ENCODE measurements at regions not wholly inside any gene's neighbourhood (a gene's known extent, or its start where the extent isn't known, plus 50 kb on each side); places are given as distances from the start of the nearest gene placed in this dataset.

DNA sequence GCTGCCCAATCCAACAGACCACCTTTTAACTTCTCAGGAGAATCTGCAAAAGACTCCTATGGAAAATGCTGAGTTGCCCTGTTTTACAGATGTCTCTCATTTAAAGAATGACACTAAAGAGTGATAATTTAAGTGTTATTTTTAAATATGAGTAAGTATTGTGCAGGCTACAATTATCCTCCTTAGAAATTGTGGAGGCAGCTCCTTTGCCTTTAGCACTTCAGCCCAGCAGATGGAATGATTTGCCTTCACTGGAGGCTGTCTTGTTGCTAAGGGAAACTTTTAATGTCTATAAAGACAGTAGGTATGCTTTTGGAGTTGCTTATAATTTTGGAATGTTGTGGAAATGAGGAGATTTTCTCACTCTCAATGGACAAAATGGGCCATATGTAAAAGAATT lies 1345.5 kb downstream of the NCAM2 start:
- no peak overlapping the region for H3K27ac ChIP-seq
- TF ChIP-seq, protein P1, sequence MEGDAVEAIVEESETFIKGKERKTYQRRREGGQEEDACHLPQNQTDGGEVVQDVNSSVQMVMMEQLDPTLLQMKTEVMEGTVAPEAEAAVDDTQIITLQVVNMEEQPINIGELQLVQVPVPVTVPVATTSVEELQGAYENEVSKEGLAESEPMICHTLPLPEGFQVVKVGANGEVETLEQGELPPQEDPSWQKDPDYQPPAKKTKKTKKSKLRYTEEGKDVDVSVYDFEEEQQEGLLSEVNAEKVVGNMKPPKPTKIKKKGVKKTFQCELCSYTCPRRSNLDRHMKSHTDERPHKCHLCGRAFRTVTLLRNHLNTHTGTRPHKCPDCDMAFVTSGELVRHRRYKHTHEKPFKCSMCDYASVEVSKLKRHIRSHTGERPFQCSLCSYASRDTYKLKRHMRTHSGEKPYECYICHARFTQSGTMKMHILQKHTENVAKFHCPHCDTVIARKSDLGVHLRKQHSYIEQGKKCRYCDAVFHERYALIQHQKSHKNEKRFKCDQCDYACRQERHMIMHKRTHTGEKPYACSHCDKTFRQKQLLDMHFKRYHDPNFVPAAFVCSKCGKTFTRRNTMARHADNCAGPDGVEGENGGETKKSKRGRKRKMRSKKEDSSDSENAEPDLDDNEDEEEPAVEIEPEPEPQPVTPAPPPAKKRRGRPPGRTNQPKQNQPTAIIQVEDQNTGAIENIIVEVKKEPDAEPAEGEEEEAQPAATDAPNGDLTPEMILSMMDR (IDR thresholded peaks at IDR 0.05): no peak
- no peak for TF ChIP-seq POLR2A (IDR thresholded peaks at IDR 0.05)
- DNase-seq: no peak
- H3K4me1 ChIP-seq: no peaks in the 10 kb centered on the region
- peaks cover 0 to 4% (median 0%) of the 10 kb centered on the region in 4 donors for H3K9me3 ChIP-seq
- no peaks in the 10 kb centered on the region for H3K27me3 ChIP-seq
- no peak overlapping the region for H3K4me3 ChIP-seq
- no peaks in the 10 kb centered on the region for H3K36me3 ChIP-seq

DNA sequence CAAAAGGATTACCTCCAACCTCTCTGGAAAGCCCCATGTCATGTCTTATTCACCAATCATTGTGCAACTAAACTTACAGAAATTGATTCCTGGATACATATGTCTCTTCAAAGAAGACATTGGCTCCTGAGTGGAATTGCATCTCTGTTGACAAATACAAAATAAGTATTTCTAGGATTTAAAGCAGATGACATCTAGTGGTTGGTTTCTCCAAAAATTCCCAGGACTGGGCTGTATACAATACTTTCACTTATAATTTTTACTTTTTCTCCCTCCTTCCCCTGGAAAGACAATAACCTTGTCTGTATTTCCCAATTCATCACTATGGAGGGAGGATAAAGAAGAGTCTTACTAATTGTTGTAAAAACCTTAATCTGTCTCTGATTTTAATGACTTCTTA lies 1347.4 kb downstream of the NCAM2 start:
- DNase-seq: no peak
- TF ChIP-seq, protein P1 (IDR thresholded peaks at IDR 0.05): no peak
- TF ChIP-seq POLR2A (IDR thresholded peaks at IDR 0.05): no peak

DNA sequence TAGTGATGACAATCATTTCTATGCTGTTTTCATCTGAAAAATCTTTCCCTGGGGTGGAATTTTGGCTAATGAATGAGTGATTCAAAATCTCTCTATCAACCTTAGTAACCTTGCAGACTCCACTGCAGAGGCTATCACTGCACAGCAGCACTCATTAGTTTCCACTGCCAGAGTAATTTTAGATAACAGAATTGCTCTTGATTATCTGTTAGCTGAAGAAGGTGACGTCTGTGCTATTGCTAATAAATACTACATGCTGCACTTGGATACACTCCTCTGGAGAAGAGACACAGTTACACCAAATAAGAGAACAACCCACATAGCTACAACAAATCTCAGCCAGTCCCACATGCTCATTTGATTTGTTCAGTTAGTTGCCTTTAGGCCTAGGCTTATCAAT lies 1348.4 kb downstream of the NCAM2 start:
- Histone ChIP-seq H3K27ac (no peak overlapping the region), H3K27me3 (no peaks in the 10 kb centered on the region), H3K4me1 (no peaks in the 10 kb centered on the region), H3K9me3 (no peaks in the 10 kb centered on the region), H3K4me3 (no peak overlapping the region), H3K36me3 (no peaks in the 10 kb centered on the region)
- no peak for DNase-seq
- no peak for TF ChIP-seq POLR2A (IDR thresholded peaks at IDR 0.05)

More for the DNA sequence above, 1347.4 kb downstream of the NCAM2 start:
- Histone ChIP-seq H3K4me3 (no peak overlapping the region), H3K9me3 (peaks cover 0 to 4% (median 0%) of the 10 kb centered on the region in 4 donors), H3K27me3 (no peaks in the 10 kb centered on the region), H3K36me3 (no peaks in the 10 kb centered on the region), H3K4me1 (no peaks in the 10 kb centered on the region), H3K27ac (no peak overlapping the region)

DNA sequence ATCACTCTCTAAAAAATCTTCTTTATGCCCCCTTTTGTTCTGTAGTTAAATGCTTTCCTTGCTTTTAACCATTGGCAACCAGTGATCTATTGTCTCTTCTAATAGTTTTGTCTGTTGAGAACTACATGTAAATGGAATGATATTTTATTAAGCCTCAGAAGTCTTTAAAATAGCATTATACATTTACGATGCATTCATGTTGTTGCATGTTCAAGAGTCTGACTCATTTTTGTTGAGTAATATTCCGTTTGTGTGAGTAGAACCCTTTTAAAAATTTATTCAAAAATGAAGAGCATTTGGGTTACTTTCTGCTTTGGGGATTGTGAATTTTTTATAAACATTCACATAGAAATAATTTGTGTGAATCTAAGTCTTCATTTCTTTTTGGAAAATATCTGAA lies 1352.9 kb downstream of the NCAM2 start:
- H3K36me3 ChIP-seq: no peaks in the 10 kb centered on the region
- H3K4me3 ChIP-seq: no peak overlapping the region
- DNase-seq: no peak
- TF ChIP-seq, protein P1 (IDR thresholded peaks at IDR 0.05): no peak
- TF ChIP-seq POLR2A (IDR thresholded peaks at IDR 0.05): no peak
- peaks cover 0 to 5% (median 0%) of the 10 kb centered on the region in 4 donors for H3K9me3 ChIP-seq
- H3K27ac ChIP-seq: no peak overlapping the region
- no peaks in the 10 kb centered on the region for H3K27me3 ChIP-seq
- no peaks in the 10 kb centered on the region for H3K4me1 ChIP-seq

DNA sequence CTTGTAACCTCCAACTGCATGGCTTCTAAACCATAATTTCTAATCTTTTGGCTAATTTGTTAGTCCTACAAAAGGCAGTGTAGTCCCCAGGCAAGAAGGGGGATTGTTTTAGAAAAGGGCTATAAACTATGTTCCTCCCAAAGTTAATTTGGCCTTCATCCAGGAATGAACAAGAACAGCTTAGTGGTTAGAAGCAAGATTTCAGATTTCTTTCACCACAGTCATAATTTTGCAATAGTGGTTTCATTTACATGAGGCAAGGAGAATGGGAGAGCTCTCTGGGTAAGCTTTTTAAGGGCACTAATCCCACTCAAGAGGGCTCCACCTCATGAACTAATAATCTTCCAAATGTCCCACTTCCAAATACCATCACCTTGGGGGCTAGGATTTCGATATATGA lies 1353.9 kb downstream of the NCAM2 start:
- H3K9me3 ChIP-seq: peaks cover 0 to 5% (median 0%) of the 10 kb centered on the region in 4 donors
- H3K4me3 ChIP-seq: no peak overlapping the region
- H3K4me1 ChIP-seq: no peaks in the 10 kb centered on the region
- no peak for DNase-seq
- no peak for TF ChIP-seq POLR2A (IDR thresholded peaks at IDR 0.05)
- TF ChIP-seq, protein P1 (IDR thresholded peaks at IDR 0.05): no peak
- H3K27me3 ChIP-seq: no peaks in the 10 kb centered on the region
- H3K27ac ChIP-seq: no peak overlapping the region
- no peaks in the 10 kb centered on the region for H3K36me3 ChIP-seq

DNA sequence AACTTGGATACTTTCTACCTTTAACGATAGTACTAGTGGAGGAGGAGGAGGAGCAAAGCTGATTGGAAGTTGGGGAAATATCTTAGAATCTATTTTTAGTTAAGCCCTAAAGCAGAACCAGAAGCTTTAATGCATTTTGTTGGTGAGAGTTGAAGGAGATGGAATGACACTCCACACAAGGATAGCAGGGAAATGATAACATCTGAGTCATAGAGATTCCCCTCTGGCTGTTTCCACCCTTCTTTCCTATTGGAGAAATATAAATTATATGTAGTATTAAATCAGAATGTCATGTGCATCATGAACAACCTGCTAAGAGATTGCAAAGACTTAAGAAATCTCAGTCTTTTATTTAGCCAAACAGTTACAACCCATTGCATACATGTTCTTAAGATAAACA lies 1357.7 kb downstream of the NCAM2 start:
- peaks cover 0 to 5% (median 0%) of the 10 kb centered on the region in 4 donors for H3K9me3 ChIP-seq
- no peak for DNase-seq
- no peaks in the 10 kb centered on the region for H3K27me3 ChIP-seq
- TF ChIP-seq, protein P1 (IDR thresholded peaks at IDR 0.05): no peak
- TF ChIP-seq POLR2A (IDR thresholded peaks at IDR 0.05): no peak
- H3K36me3 ChIP-seq: no peaks in the 10 kb centered on the region
- H3K4me1 ChIP-seq: no peaks in the 10 kb centered on the region
- H3K4me3 ChIP-seq: no peak overlapping the region
- H3K27ac ChIP-seq: no peak overlapping the region

Data from Peyer's patch (tissue), 4 donors.